ENCODE measurements at regions not wholly inside any gene's neighbourhood (a gene's known extent, or its start where the extent isn't known, plus 50 kb on each side); places are given as distances from the start of the nearest gene placed in this dataset.
"Not testable (repeated sequence)": the region's sequence is repeated elsewhere in the genome, so short reads cannot be mapped to it uniquely, and the experiment has no call there.

- no peak for DNase-seq (ENCODE audit: low spot score)
Observed at GRCh38 chr4:24368801-24369200, 215.6 kb downstream of the DHX15 start.

DNA sequence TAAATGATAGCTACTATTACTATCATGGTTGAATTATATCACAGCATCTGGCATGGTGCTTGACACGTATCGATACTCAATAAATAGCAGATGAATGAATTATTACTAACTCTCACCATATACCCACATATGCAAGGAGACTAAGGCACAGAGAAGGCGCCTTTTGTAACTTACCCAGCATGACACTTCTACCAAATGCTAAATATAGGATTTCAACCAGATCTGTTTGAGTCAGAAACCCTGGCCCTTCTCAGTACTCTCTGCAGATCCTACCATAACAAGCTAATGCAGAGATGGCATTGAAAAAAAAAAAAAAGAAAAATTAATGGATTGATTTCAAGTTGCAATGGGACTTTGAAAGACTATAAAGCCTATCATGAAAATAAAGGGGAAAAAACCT lies 219.5 kb downstream of the DHX15 start:
- no peak for DNase-seq (ENCODE audit: low spot score)

DNA sequence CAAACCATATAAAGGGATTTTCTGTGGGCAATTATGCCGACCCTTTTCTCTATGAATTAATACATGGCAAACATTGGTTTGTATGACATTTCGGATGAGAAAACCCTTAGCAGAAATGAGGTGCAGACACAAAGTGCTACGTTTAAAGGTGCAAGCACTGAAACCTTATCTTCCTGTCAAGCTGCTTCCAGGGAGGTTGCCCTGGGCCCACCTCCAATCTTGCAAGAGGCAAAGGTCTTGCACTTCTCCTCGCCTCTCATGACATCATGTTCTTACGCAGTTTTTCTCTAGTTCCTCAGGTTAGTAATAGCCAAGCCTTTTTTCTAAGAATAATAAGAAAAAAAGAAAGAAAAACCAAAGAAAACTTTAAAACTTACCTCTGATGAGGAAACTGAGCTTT lies 220.1 kb downstream of the DHX15 start:
- no peak for DNase-seq (ENCODE audit: low spot score)

DNA sequence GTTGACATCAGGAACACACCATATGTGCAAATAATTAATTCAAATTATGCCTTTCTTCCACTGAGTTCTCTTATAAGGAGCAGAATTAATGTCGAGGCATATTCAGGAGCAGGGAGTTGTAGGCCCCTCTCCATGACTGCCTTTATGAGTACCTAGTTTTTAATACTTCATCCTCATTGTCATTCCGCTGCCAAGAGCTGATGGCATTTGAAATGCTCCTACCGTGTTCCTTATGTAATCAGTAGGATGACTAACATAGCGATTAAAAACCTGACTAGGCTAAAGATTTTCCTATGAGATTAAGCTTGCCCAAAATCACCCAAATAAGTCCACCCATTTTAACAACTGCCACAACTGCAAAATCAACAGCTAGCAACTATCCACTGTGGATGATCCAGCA lies 220.6 kb downstream of the DHX15 start:
- DNase-seq (ENCODE audit: low spot score): no peak

DNA sequence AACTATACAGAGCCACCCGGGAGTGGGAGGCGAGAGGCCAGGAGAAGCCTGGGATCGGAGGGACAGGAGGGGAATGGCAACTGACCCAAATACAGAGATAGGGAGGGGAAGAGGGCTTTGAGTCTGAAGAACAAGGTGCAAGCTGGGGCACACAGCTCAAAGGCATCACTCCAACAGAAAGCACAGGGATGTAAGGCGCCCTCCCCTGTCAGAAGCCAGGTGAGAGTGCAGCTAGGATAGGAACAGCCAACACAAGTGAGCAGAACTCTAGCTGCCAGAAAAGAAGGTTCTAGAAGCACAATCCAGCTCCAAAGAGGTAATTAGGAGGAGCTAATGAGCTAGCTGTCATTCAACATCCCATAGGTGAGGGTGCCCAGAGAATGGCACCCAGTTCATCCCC lies 232.2 kb downstream of the DHX15 start:
- DNase-seq (ENCODE audit: low spot score): no peak

DNA sequence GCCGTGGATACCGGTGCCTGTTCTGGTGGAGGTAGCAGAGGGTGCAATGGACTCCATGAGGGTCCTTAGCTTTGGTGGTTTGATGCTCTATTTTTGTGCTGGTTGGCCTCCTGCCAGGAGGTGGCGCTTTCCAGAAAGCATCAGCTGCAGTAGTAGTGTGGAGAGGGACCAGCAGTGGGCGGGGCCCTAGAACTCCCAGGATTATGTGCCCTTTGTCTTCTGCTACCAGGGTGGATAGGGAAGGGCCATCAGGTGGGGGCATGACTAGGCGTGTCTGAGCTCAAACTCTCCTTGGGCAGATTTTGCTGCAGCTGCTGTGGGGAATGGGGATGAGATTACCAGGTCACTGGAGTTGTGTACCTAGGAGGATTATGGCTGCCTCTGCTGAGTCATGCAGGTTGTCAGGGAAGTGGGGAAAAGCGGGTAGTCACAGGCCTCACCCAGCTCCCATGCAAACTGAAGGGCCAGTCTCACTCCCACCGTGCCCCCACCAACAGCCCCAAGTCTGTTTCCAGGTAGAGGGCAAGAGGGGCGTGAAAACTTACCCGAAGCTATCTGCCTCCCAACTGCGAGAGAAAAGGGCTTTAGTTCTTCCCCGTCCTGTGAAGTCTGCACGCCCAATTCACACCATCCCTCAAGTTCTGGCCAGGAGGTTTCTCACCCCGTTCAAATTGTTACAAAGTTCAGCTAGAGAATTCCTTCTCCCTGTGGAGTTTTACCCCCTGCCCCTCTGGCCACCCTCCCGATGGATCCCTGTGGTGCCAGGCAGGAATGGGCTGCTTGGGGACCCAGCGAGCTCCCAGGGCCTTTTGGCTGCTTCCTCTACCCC lies 235.0 kb downstream of the DHX15 start:
- not testable (repeated sequence) for DNase-seq (ENCODE audit: low spot score)

- no peak for DNase-seq (ENCODE audit: low spot score)
Observed at GRCh38 chr4:24339260-24339659, 245.1 kb downstream of the DHX15 start.

DNA sequence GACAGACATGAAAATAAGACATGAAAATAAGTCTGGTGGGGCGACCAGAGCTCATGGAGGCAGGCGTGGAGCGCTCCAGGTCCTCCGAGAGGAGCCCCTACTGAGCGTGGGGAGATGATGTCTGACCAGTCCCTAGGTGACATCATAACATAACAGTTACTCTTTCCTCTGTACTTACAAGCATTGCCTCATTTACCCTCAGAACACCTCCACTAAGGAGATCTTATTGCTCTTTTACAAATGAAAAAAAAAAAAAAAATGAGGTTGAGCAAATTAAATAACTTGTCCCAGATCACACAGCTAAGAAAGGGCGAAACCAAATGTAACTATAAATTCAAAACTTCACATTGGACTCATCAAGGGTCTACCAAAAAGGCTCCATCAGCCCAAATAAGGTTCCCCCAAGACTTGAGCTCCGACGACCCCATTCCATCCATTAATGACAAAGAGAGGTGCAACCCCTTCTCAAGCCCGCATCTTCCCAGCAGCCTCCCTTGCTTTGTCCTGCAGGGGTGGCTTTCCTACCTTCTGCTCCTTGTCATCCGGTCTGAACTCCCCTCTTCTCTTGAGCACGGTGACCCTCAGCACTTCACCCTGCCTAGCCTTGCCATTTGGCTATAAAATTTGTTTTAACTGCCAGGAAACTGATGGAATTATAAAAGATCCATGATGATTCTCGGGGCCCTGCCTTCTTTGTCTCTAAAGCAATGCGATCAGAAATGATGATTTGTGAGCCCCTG lies 246.7 kb downstream of the DHX15 start:
- DNase-seq (ENCODE audit: low spot score): no peak

DNA sequence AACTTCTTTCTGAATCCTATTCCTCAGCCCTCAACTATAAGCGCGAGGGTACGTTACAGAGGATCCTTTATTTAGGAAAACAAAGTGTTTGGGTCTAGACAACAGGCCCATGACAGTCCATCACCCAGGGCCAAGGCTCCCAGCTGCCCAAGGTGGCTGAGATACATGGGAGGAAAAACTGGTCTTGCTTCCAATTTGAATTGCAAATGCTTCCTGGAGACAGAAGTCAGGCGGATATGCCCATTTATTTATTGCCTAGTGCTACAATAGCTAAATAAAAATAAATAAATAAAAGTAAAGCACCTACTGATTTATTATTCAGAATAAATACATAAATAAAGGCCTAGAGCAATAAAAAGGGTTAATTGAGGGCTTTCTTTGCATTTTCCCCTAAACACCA lies 248.7 kb downstream of the DHX15 start:
- no peak for DNase-seq (ENCODE audit: low spot score)

- DNase-seq (ENCODE audit: low spot score): no peak
Observed at GRCh38 chr4:24334906-24335305, 249.4 kb downstream of the DHX15 start.

- DNase-seq (ENCODE audit: low spot score): no peak
Observed at GRCh38 chr4:24330573-24330972, 253.8 kb downstream of the DHX15 start.

DNA sequence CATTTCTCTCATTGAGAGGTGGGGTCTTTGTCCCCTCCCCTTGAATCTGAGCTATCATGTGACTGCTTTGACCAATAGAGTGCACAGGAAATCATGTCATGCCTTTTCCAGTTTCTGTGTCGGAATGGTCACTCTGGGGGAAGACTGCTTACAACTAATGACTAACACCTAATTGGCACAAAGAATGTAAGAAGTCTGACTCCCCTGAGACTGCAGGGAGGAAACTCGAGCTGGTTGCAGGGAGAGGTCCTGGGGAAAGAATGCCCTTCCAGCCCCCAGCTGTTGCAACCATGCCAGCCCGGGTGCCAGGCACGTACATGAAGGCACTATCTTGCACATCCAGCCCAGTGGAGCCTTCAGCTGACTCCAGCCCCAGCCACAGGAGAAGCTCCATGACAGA lies 254.2 kb downstream of the DHX15 start:
- DNase-seq (ENCODE audit: low spot score): no peak

DNA sequence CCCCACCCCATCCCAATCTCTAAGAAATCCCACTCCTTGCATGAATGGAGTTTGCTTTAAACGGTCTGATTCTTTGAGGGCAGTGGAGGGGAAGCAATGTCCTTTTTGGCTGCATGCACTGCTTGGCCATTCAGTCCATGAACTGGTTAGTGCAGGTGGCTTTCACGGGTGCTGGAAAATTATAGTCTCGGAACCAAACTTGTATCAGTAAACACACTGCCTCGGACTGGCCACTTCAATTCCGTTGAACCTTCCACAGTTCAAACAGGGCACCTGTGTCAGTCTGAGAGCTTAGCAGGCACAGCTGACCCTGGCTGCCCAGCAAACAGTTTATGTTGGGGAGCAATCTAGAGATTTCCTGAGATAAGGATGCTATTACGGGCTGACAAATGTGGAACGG lies 255.6 kb downstream of the DHX15 start:
- DNase-seq (ENCODE audit: low spot score): no peak

DNA sequence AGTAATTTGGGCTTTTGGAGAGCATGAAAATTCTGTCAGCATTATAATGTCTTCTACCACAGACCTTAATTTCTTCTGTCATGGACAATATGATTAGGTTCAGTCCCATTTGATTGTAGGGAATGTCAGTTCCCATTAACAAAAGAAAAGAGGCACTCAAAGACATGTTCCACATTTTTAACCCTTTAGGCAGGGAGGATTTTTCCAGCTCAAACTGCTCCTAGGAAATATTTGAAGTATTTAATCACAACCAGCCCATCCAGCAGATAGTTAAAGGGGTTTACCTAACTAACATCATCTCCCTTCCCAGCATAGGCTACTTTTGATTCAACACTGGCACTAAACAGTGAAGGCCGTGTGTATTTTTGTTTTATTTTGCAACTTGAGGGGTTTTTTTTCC lies 256.0 kb downstream of the DHX15 start:
- no peak for DNase-seq (ENCODE audit: low spot score)

DNA sequence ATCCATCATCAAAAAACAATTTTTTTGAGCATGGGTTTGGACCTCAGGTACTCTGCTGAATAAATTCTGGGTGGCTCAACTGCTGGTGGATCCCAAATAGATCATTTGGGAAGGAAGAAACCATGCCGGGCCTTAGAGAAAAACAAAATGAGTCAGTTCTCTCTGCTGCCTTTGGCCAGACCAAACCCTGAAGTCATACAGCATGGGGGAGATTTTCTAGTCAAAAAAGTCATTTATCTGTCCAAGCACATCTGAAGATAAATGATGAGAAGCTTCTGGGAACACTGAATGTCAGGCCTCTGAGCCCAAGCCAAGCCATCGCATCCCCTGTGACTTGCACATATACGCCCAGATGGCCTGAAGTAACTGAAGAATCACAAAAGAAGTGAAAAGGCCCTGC lies 261.4 kb downstream of the DHX15 start:
- DNase-seq (ENCODE audit: low spot score): no peak

GRCh38 chr4:24322511-24322910 lies 261.8 kb downstream of the DHX15 start:
- peak; percentile 12 for DNase-seq (ENCODE audit: low spot score)

- no peak for DNase-seq (ENCODE audit: low spot score)
Observed at GRCh38 chr4:24321616-24322015, 262.7 kb downstream of the DHX15 start.

GRCh38 chr4:24321131-24321530 lies 263.2 kb downstream of the DHX15 start:
- DNase-seq (ENCODE audit: low spot score): peak; percentile 19

DNA sequence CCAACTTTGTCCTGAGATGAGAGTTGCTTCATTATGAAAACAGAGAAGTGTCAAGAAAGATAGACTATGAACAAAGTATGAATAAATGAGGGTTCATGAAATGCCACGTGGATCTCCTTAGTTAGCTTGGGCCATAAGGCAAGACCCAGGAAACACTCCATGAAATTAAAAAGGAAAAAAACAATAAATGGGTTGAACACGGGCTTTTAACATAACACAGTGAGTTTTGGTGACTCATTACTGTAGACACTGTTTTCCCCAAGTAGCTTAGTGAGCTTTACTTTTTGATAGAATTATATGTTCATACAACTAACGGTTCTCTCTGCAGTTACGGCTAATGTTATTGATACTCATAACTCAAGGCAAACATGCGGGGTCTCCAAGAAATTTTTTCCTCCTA lies 265.0 kb downstream of the DHX15 start:
- DNase-seq (ENCODE audit: low spot score): no peak

DNA sequence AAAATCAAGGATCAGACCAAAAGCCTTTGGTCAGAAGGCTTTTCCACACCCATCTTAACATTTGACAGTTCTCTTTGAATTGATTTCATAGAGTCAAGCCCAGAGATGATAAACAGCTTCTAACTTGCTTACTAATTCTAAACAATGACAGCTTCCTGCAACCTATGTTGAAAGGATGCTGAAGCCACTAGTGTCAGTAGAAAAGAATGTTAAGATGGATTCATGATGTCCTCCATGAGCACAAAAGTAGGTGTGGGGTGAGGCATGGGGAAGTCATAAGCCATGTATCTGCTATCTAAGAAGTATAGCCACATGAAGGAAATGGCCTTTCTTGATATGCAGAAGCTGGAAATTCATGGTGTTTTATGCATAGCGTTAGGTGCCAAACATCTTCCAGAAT lies 269.3 kb downstream of the DHX15 start:
- DNase-seq (ENCODE audit: low spot score): no peak

- DNase-seq (ENCODE audit: low spot score): no peak
Observed at GRCh38 chr4:24312261-24312913, 272.0 kb downstream of the DHX15 start.

DNA sequence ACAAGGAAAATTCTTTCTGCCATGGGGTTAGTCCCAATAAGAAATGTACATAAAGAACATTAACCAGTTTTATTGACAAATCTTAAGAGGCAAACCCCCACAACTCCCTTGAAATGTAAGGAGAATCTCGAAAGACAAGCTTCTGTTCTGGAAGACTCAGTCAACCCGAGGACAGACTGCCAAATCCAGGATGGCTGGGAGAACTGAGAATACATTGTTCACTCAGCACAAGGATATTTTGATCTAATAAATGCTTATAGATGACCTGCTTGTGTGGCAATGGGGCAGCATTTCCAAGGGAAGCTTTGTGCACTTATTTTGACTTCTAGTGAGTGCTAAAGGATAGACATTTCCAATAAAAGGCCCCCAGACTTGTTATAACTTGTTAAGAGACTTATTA lies 280.4 kb downstream of the DHX15 start:
- DNase-seq (ENCODE audit: low spot score): no peak

GRCh38 chr4:24298911-24299310 lies 285.4 kb downstream of the DHX15 start:
- no peak for DNase-seq (ENCODE audit: low spot score)

Measured in AG20443 (cell line).